IMR-90 (cell line): ENCODE measurements at regions not wholly inside any gene's neighbourhood (a gene's known extent, or its start where the extent isn't known, plus 50 kb on each side); places are given as distances from the start of the nearest gene placed in this dataset.

ENCODE experiments used
- ATAC-seq: fragments of 200-7000 bp; cut with Tn5 transposase; 2 replicates; pipeline ENCODE4 v1.9.1; 2020; ENCODE audit warnings: low read depth, mild to moderate bottlenecking, moderate library complexity
- BruUV-seq: library from RNA; stranded (reverse); fragments of 400-500 nt; replicated peaks from 2 replicates; lab custom pipeline; 2021; lab: Mats Ljungman, UMichigan
- CTCF ChIA-PET: fragments of 300-600 bp; formaldehyde crosslinking; extraction: SDS; loops from one replicate; lab custom pipeline; 2021; ENCODE audit warnings: antibody characterized with exemption; lab: Yijun Ruan, JAX
- POLR2A ChIA-PET: fragments of 300-600 bp; sonication (Branson Sonifier 250); formaldehyde crosslinking; loops from one replicate; lab custom pipeline; 2022; ENCODE audit warnings: antibody characterized with exemption; ENCODE audit not compliant: unreplicated experiment; lab: Charles Lee
- DNase-seq: peaks from one replicate; pipeline ENCODE4 v3.0.0; 2013
- H2AFZ ChIP-seq: replicated peaks from 2 replicates; pipeline ENCODE3; 2013; ENCODE audit warnings: low read length, mild to moderate bottlenecking; ENCODE audit not compliant: poor library complexity
- H2AK5ac ChIP-seq: 2 replicates; pipeline ENCODE4 v1.6.1; 2013; ENCODE audit warnings: low read depth, low read length, inconsistent platforms
- H2AK9ac ChIP-seq: replicated peaks from 2 replicates; pipeline ENCODE3; 2013; ENCODE audit warnings: mild to moderate bottlenecking, low read depth, low read length, moderate library complexity; ENCODE audit not compliant: poor library complexity
- H2BK120ac ChIP-seq: 2 replicates; pipeline ENCODE4 v1.6.1; 2013; ENCODE audit warnings: low read depth, low read length, inconsistent platforms
- H2BK15ac ChIP-seq: 3 replicates; pipeline ENCODE4 v1.6.1; 2013; ENCODE audit warnings: low read depth, low read length, inconsistent platforms
- H2BK20ac ChIP-seq: 2 replicates; pipeline ENCODE4 v1.6.1; 2013; ENCODE audit warnings: low read depth, mild to moderate bottlenecking, inconsistent platforms, low read length, moderate library complexity
- H2BK5ac ChIP-seq: 2 replicates; pipeline ENCODE4 v1.6.1; 2013; ENCODE audit warnings: mild to moderate bottlenecking, low read depth, low read length, inconsistent platforms; ENCODE audit not compliant: poor library complexity, severe bottlenecking
- H3K14ac ChIP-seq: replicated peaks from 2 replicates; pipeline ENCODE4 v1.6.1; 2013; ENCODE audit warnings: low read depth, low read length, inconsistent platforms
- H3K18ac ChIP-seq: 2 replicates; pipeline ENCODE4 v1.6.1; 2013; ENCODE audit warnings: low read depth, low read length, control low read depth
- H3K23ac ChIP-seq: 2 replicates; pipeline ENCODE4 v1.6.1; 2013; ENCODE audit warnings: low read depth, low read length, inconsistent platforms
- H3K27ac ChIP-seq: 2 replicates; pipeline ENCODE4 v1.5.1; 2013; ENCODE audit warnings: mild to moderate bottlenecking, control low read depth, low read length; ENCODE audit not compliant: insufficient read depth
- H3K27me3 ChIP-seq: 2 replicates; pipeline ENCODE4 v1.6.1; 2013; ENCODE audit warnings: low read length; ENCODE audit not compliant: control insufficient read depth, insufficient read depth
- H3K36me3 ChIP-seq: 2 replicates; pipeline ENCODE4 v1.6.1; 2013; ENCODE audit warnings: low read length, mixed read lengths; ENCODE audit not compliant: control insufficient read depth, insufficient read depth
- H3K4ac ChIP-seq: 2 replicates; pipeline ENCODE4 v1.6.1; 2013; ENCODE audit warnings: low read depth, low read length, inconsistent platforms
- H3K4me1 ChIP-seq: 2 replicates; pipeline ENCODE4 v1.6.1; 2013; ENCODE audit warnings: low read length, mixed read lengths; ENCODE audit not compliant: control insufficient read depth, insufficient read depth
- H3K4me2 ChIP-seq: 2 replicates; pipeline ENCODE4 v1.6.1; 2013; ENCODE audit warnings: low read depth, mild to moderate bottlenecking, control low read depth, low read length, moderate library complexity
- H3K4me3 ChIP-seq: 2 replicates; pipeline ENCODE4 v1.5.1; 2013; ENCODE audit warnings: low read depth, mild to moderate bottlenecking, control low read depth, low read length, moderate library complexity; ENCODE audit not compliant: insufficient read depth
- H3K56ac ChIP-seq: 2 replicates; pipeline ENCODE4 v1.6.1; 2013; ENCODE audit warnings: low read length, inconsistent platforms; ENCODE audit not compliant: insufficient read depth; ENCODE audit errors: extremely low read depth
- H3K79me1 ChIP-seq, 2 experiments: 2 replicates each; pipeline ENCODE4 v1.6.1; 2013; ENCODE audit warnings: low read length in 2 of 2, inconsistent platforms in 1 of 2, low read depth in 1 of 2
- H3K9ac ChIP-seq: 2 replicates; pipeline ENCODE4 v1.6.1; 2013; ENCODE audit warnings: low read depth, low read length, control low read depth
- H3K9me1 ChIP-seq: 2 replicates; pipeline ENCODE4 v1.6.1; 2013; ENCODE audit warnings: low read length, inconsistent platforms; ENCODE audit not compliant: insufficient read depth
- H3K9me3 ChIP-seq: 2 replicates; pipeline ENCODE4 v1.6.1; 2013; ENCODE audit warnings: low read length; ENCODE audit not compliant: control insufficient read depth, insufficient read depth
- H4K20me1 ChIP-seq: 2 replicates; pipeline ENCODE4 v1.6.1; 2013; ENCODE audit warnings: low read length, inconsistent platforms; ENCODE audit not compliant: insufficient read depth
- H4K5ac ChIP-seq: 2 replicates; pipeline ENCODE4 v1.6.1; 2013; ENCODE audit warnings: mild to moderate bottlenecking, low read depth, low read length, control low read depth
- H4K8ac ChIP-seq, 2 experiments: 2 replicates each; pipeline ENCODE4 v1.6.1; 2013; ENCODE audit warnings: low read depth in 2 of 2, low read length in 2 of 2, control low read depth in 1 of 2, inconsistent platforms in 1 of 2
- H4K91ac ChIP-seq: 2 replicates; pipeline ENCODE4 v1.6.1; 2013; ENCODE audit warnings: low read depth, low read length, inconsistent platforms; ENCODE audit not compliant: insufficient read depth
- CHD1 ChIP-seq: IDR thresholded peaks from 2 replicates; pipeline ENCODE4 v1.6.1; 2012; ENCODE audit warnings: low read depth, low read length, improper control_type of control experiment
- CTCF ChIP-seq: conservative IDR thresholded peaks from 2 replicates; pipeline ENCODE4 v1.5.1; 2012; ENCODE audit warnings: mild to moderate bottlenecking, low read depth, low read length, improper control_type of control experiment
- ELK1 ChIP-seq: fragments of 150-350 bp; IDR thresholded peaks from 2 replicates; pipeline ENCODE4 v1.6.1; 2016; ENCODE audit warnings: low read depth, mild to moderate bottlenecking, low read length, moderate library complexity, borderline replicate concordance
- MAFK ChIP-seq: IDR thresholded peaks from 2 replicates; pipeline ENCODE4 v1.6.1; 2012; ENCODE audit warnings: low read depth, low read length, improper control_type of control experiment
- MAZ ChIP-seq: IDR thresholded peaks from 2 replicates; pipeline ENCODE4 v1.6.1; 2012; ENCODE audit warnings: low read depth, mild to moderate bottlenecking, low read length, improper control_type of control experiment, moderate library complexity, borderline replicate concordance
- NFE2L2 ChIP-seq: fragments of 150-350 bp; IDR thresholded peaks from 2 replicates; pipeline ENCODE4 v1.6.1; 2016; ENCODE audit warnings: low read depth, mild to moderate bottlenecking, low read length
- RCOR1 ChIP-seq: IDR thresholded peaks from 2 replicates; pipeline ENCODE4 v1.6.1; 2012; ENCODE audit warnings: mild to moderate bottlenecking, low read length, improper control_type of control experiment; ENCODE audit not compliant: insufficient replicate concordance
- USF2 ChIP-seq: fragments of 150-350 bp; IDR thresholded peaks from 2 replicates; pipeline ENCODE4 v1.6.1; 2017; ENCODE audit warnings: mild to moderate bottlenecking, antibody characterized with exemption, low read length, low read depth
- dilution Hi-C: fragments of 300-500 bp; cut with HindIII; formaldehyde crosslinking; loops from one replicate; pipeline ENCODE4 v1.14.3; 2018; ENCODE audit warnings: low sequenced_read_pairs; ENCODE audit not compliant: unreplicated experiment
- in situ Hi-C: fragments of 300-500 bp; cut with MboI; formaldehyde crosslinking; loops from 3 replicates; pipeline ENCODE4 v1.14.3; 2019; ENCODE audit warnings: low sequenced_read_pairs, inconsistent platforms, mixed read lengths
- intact Hi-C: fragments of 100-400 bp; cut with micrococcal nuclease; formaldehyde crosslinking; loops from 2 replicates; pipeline ENCODE4 v1.10.0; 2022

- no peak overlapping the region for H3K23ac ChIP-seq
- ChIA-PET POLR2A (no interaction called here), CTCF (no interaction called here)
- no peaks in the 10 kb centered on the region for H3K4me1 ChIP-seq
- no peak overlapping the region for H2BK20ac ChIP-seq
- H3K79me1 ChIP-seq, result no peaks in the 10 kb centered on the region
- intact Hi-C loops, result no loop called here
- no peak overlapping the region for H3K56ac ChIP-seq
- no TSS peak for BruUV-seq
- H2AFZ ChIP-seq, result no peak overlapping the region
- H3K9ac ChIP-seq, result no peak overlapping the region
- dilution Hi-C loops, result no loop called here
- H2BK5ac ChIP-seq, result no peak overlapping the region
- H3K27ac ChIP-seq, result no peak overlapping the region
- H4K91ac ChIP-seq, result no peak overlapping the region
- H3K4me2 ChIP-seq, result no peak overlapping the region
- DNase-seq, result no peak
- no peak overlapping the region for H2AK9ac ChIP-seq
- no peaks in the 10 kb centered on the region for H3K36me3 ChIP-seq
- no peak overlapping the region for H2AK5ac ChIP-seq
- in situ Hi-C loops, result no loop called here
- H4K8ac ChIP-seq, result no peak overlapping the region
- no peak overlapping the region for H2BK120ac ChIP-seq
- no peak overlapping the region for H3K14ac ChIP-seq
- no peak for ATAC-seq
- no peak for TF ChIP-seq ELK1
- TF ChIP-seq MAZ, result no peak
- TF ChIP-seq RCOR1, result no peak
- no peak for TF ChIP-seq USF2
- no peak for TF ChIP-seq CTCF
- TF ChIP-seq NFE2L2, result no peak
- no peak for TF ChIP-seq MAFK
- no peak for TF ChIP-seq CHD1
- no peak overlapping the region for H3K18ac ChIP-seq
- H4K5ac ChIP-seq, result no peak overlapping the region
- H2BK15ac ChIP-seq, result no peak overlapping the region
- H3K4me3 ChIP-seq, result no peak overlapping the region
- no peaks in the 10 kb centered on the region for H3K9me3 ChIP-seq
- no peaks in the 10 kb centered on the region for H4K20me1 ChIP-seq
- H3K9me1 ChIP-seq, result no peaks in the 10 kb centered on the region
- no peak overlapping the region for H3K4ac ChIP-seq
- H3K27me3 ChIP-seq, result peaks cover 20% of the 10 kb centered on the region
Measured at GRCh38 chr6:15792842-15793241, 130.0 kb upstream of the DTNBP1 start.
